ENCODE measurements at regions not wholly inside any gene's neighbourhood (a gene's known extent, or its start where the extent isn't known, plus 50 kb on each side); places are given as distances from the start of the nearest gene placed in this dataset.

- H3K36me3 ChIP-seq (ENCODE audit: low read depth, missing control alignments) = no peaks in the 10 kb centered on the region
- H3K4me3 ChIP-seq = no peak overlapping the region
- no peaks in the 10 kb centered on the region for H3K4me1 ChIP-seq
- intact Hi-C loops (cut with DNase I; ENCODE audit: low total_unique reads) = no loop called here
- DNase-seq = no peak
- H3K9me3 ChIP-seq = no peaks in the 10 kb centered on the region
- H3K27ac ChIP-seq = no peak overlapping the region
- H3K27me3 ChIP-seq = no peaks in the 10 kb centered on the region
- TF ChIP-seq POLR2A (IDR thresholded peaks at IDR 0.05) (no peak), CTCF (IDR thresholded peaks at IDR 0.05) (no peak)
Measured at GRCh38 chr9:1340390-1340789, 290.2 kb downstream of the DMRT2 start.

- Histone ChIP-seq H3K4me3 (no peak overlapping the region), H3K36me3 (ENCODE audit: low read depth, missing control alignments) (no peaks in the 10 kb centered on the region), H3K27me3 (no peaks in the 10 kb centered on the region), H3K9me3 (no peaks in the 10 kb centered on the region), H3K27ac (no peak overlapping the region), H3K4me1 (no peaks in the 10 kb centered on the region)
- no peak for DNase-seq
- TF ChIP-seq CTCF (IDR thresholded peaks at IDR 0.05) (no peak), POLR2A (IDR thresholded peaks at IDR 0.05) (no peak)
- intact Hi-C loops (cut with DNase I; ENCODE audit: low total_unique reads) = no loop called here
- WGBS, 2 donors = 69 to 81% methylated on average over 3 of the region's 3 CpGs
Measured at GRCh38 chr9:1353291-1353690, 303.1 kb downstream of the DMRT2 start.

DNA sequence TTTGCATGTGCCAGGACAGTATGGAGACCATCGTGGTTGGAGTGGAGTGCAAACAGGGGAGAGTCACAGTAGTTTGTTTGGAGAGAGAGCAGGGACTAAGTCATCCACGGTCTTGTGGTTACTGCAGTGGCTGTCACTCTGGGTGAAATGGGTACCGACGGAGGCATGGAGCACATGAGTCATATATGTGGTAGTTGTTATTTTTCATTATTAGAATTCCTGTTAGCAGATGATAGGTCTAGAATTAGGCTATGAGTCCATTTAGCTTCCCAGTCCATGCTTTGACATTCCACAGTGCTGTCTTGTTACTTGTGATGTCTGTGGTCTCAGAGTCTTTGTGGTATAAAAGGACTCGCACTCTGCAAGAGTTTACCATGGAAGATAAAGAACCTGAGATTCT lies 303.9 kb downstream of the DMRT2 start:
- H3K4me3 ChIP-seq = no peak overlapping the region
- WGBS, 2 donors = 81 to 88% methylated on average over 5 of the region's 5 CpGs
- H3K9me3 ChIP-seq = no peaks in the 10 kb centered on the region
- no peaks in the 10 kb centered on the region for H3K36me3 ChIP-seq (ENCODE audit: low read depth, missing control alignments)
- no peak overlapping the region for H3K27ac ChIP-seq
- no peak for TF ChIP-seq POLR2A (IDR thresholded peaks at IDR 0.05)
- no peak for TF ChIP-seq CTCF (IDR thresholded peaks at IDR 0.05)
- no peak for DNase-seq
- no peaks in the 10 kb centered on the region for H3K27me3 ChIP-seq
- intact Hi-C loops (cut with DNase I; ENCODE audit: low total_unique reads) = no loop called here
- no peaks in the 10 kb centered on the region for H3K4me1 ChIP-seq

DNA sequence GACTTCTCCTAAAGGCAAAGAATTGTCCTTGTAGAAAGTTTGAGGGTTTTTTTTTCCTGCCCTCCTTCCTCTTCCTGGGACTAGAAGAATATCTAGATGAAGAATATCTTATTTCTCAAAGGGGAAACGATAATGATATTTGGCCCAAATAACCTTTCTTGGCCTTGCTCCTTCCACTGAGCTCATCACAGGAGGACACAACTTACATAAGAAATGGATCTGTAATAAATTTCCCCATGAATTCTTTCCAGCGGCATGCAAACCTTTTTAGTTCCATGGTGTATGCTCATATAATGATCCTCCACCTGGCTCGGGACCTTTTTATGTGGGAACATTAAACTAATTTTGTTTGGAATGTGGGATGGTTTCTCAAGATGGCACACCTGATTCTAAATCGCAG lies 304.4 kb downstream of the DMRT2 start:
- Histone ChIP-seq H3K9me3 (no peaks in the 10 kb centered on the region), H3K4me1 (no peaks in the 10 kb centered on the region), H3K4me3 (no peak overlapping the region), H3K27me3 (no peaks in the 10 kb centered on the region), H3K36me3 (ENCODE audit: low read depth, missing control alignments) (no peaks in the 10 kb centered on the region), H3K27ac (no peak overlapping the region)
- no peak for DNase-seq
- intact Hi-C loops (cut with DNase I; ENCODE audit: low total_unique reads) = no loop called here
- TF ChIP-seq CTCF (IDR thresholded peaks at IDR 0.05) (no peak), POLR2A (IDR thresholded peaks at IDR 0.05) (no peak)
- 81 to 84% methylated on average over 4 of the region's 4 CpGs for WGBS, 2 donors

GRCh38 chr9:1355656-1356055 lies 305.5 kb downstream of the DMRT2 start:
- TF ChIP-seq CTCF (IDR thresholded peaks at IDR 0.05) (no peak), POLR2A (IDR thresholded peaks at IDR 0.05) (no peak)
- Histone ChIP-seq H3K27me3 (no peaks in the 10 kb centered on the region), H3K4me1 (no peaks in the 10 kb centered on the region), H3K36me3 (ENCODE audit: low read depth, missing control alignments) (no peaks in the 10 kb centered on the region), H3K27ac (no peak overlapping the region), H3K9me3 (no peaks in the 10 kb centered on the region), H3K4me3 (no peak overlapping the region)
- intact Hi-C loops (cut with DNase I; ENCODE audit: low total_unique reads) = no loop called here
- DNase-seq = no peak
- 87 to 96% methylated on average over 1 of the region's 1 CpG for WGBS, 2 donors

Measured in testis (tissue), 2 donors.